ENCODE measurements at regions not wholly inside any gene's neighbourhood (a gene's known extent, or its start where the extent isn't known, plus 50 kb on each side); places are given as distances from the start of the nearest gene placed in this dataset.
A peak's percentile ranks its signal among the peaks of the same experiment; 100 is the strongest.

DNA sequence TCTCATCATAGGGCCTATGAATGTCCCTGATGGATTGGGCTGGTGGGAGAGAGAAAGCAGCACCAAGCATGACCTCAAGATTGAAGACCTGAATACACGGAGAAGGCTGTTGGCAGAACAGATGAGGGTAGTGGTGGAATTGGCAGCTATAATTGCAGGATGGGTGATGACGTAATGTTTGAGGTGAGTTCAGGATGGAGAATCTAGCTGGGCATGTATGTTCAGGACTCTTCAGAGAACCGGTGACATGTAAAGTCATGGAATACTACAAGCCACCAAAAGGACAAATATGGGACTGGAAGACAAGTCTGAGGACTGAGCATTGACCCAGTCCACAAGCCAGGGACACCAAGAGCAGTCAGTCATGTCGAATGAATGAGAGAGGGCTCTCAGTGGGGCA, 999.8 kb upstream of the TMEM132C start:
- DNase-seq (ENCODE audit: low read depth in 1 of 2, low spot score in 1 of 2): no peak

DNA sequence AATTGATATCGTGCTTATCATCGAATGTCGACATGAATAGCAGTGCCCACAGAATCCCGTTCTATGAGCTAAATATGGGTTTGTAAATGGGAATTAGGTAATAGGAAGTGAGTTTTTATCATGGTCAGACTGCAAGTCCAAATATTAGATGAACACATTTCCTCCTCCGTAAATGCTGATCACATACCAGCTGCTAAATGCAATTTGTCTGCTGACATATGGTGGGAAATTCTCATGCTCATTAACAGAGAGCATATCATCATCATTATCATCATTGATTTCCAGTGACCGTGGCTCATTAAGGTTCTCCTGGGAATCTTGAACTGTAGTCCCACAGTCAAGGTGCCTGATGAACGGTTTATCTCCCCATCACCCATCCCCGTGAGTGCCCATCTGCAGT, 998.8 kb upstream of the TMEM132C start:
- DNase-seq (ENCODE audit: low read depth in 1 of 2, low spot score in 1 of 2): no peak

DNA sequence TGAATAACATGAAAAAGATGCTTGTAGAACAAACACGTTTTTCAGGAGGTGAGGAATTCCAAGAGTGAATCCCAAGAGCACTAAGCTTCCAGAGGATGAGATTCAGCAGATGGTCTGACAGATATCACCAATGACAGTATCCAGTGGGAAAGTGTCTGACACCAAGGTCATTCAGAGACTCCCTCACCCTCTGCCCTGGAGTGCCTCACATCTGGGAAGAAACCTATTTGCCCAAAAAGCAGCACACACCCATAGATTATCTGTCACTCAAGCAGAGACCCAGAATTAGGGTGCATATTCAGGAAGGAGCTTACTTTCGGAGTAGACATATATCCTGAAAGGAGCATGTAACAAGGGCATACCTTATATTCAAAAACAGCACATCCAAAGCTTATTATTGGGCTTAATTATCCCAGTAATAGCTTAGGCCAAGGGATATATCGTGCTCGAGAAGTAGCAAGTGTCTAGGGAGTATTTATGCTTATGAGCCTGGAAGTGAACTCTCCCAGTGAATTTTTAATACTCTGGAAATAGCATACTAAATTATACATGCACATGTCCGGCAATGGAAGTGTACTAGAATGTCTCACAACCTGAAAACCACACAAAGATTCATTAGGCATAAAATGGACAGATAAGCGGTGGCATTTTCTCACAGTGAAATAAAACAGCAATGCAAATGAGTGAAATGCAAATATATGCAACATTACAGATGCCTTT, 998.1 kb upstream of the TMEM132C start:
- no peak for DNase-seq (ENCODE audit: low read depth in 1 of 2, low spot score in 1 of 2)

DNA sequence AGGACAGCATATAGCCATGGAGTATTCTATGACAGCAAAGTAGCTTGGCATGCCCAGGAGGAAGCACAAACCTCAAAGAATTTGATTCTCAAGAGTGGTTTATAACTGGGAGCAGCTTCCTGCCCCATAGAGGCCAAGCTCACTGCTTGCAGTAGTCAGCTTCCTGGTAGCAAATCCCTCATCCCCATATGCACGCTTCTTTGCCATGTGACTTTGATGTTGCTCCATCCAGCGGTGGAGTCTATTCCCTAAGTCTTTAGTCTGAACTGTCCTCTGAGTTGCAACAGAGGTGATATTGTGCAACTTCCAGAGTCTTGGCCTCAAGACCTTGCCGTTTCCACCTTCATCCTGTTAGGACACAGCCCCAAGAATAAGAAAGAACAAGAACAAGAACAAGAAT, 996.8 kb upstream of the TMEM132C start:
- DNase-seq (ENCODE audit: low read depth in 1 of 2, low spot score in 1 of 2): no peak

DNA sequence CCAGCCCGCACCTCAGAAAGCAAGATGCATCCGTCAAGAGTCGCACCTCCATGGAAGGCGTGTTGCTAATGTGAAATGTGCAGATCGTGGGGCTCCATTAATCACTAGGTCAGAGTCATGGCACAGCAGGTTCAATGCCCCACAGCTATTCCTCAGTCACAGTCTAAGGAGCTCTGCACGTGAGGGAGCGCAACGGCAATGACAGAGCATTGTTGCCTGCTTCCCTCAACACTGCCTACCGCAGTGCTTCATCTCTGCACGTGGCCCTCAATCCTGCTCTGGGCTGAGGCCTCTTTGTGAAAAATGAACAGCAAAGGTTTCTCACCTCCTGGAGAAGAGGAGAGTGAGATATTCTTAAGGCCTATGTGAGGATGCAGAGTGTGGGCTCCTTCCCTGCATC, 995.2 kb upstream of the TMEM132C start:
- DNase-seq (ENCODE audit: low read depth in 1 of 2, low spot score in 1 of 2): no peak

DNA sequence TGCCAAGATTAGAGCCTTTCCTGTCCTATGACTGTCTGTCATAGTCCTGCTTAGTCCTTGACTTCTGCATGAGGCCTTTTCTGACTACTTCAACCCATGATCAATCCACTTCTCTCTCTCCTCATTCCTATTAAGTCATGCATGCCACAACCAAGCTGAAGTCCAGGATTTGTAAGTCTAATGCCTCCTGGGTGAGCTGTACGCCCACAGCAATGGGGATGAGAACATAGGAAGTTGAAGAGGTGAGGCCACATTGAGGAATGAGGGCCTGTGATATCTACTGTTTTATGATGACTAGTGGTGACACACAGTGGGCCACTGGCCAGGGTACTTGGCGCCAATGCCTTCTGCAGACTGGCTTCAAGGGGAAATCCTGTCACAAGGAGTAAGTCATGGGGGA, 994.1 kb upstream of the TMEM132C start:
- no peak for DNase-seq (ENCODE audit: low read depth in 1 of 2, low spot score in 1 of 2)

DNA sequence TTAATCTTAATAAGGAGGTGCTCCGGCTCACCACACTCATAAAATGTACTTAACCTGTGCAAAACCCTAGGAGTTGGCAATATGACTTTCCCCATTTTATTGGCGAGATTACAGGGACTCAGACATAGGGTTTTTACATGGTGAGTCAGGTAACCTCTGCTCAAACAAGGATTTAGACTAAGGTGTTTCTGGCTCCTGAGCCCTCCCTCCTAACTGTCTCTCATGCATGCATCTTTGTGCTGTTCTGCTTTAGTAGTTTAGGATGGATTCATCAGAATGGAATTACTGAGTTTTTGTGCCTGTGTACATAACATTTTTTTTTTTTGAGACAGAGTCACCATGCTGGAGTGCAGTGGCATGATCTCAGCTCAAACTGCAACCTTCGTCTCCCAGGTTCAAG, 993.3 kb upstream of the TMEM132C start:
- no peak for DNase-seq (ENCODE audit: low read depth in 1 of 2, low spot score in 1 of 2)

DNA sequence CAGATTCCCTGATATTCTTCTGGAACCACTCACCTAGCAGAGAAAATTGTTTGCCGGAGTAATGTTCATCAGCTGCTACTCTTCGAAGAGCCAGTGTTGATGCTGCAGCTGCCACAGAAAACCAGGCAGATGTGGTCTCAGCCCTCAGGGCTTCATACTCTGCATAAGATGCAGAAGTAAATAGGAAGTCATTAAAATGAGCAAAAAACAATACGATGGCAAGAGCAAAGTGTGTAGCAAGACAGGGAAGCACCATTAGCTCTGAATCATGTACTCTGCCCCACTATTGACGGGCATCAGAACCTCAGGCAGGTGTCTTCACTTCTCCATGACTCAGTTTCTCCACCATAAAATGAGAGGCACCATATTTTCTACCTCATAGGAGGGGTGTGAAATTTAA, 991.6 kb upstream of the TMEM132C start:
- no peak for DNase-seq (ENCODE audit: low read depth in 1 of 2, low spot score in 1 of 2)

DNA sequence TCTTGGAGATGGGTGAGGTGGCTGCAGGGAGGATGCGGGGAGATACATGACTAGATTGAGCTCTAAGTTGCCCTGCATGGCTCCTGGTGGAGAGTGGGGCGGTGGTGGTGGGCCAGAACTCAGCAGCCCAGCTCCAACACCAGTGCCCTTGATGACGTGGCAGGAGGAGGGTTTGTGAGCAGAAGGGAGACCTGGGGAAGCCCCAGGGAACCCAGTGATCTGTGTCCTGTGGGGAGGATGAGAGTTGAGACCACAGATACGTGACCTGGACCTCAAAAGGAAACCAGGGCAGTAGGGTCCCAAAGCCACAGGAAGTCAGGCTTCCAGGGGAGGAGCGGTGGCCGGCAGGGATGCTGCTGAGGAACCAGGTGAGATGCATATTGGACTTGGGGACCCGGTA, 989.1 kb upstream of the TMEM132C start:
- no peak for DNase-seq (ENCODE audit: low read depth in 1 of 2, low spot score in 1 of 2)

DNA sequence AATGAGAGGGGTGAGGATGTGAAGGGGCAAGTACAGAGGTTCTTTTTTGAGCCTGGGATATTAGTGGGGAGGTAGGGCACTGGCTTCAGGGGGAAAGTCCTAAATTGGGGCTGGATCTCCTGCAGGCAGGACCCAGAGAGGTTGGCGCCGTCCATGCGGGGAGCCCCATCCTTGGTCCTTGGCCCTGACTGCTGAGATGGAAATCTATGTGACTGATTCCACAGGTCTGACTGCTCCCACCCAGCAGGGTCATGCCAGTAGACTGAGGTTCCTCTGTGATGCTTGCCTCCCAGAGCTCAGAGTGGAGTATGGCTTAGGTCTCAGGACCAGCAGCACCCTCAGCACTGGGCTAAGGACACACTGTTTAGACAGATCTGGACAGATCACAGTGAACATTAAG, 988.6 kb upstream of the TMEM132C start:
- no peak for DNase-seq (ENCODE audit: low read depth in 1 of 2, low spot score in 1 of 2)

DNA sequence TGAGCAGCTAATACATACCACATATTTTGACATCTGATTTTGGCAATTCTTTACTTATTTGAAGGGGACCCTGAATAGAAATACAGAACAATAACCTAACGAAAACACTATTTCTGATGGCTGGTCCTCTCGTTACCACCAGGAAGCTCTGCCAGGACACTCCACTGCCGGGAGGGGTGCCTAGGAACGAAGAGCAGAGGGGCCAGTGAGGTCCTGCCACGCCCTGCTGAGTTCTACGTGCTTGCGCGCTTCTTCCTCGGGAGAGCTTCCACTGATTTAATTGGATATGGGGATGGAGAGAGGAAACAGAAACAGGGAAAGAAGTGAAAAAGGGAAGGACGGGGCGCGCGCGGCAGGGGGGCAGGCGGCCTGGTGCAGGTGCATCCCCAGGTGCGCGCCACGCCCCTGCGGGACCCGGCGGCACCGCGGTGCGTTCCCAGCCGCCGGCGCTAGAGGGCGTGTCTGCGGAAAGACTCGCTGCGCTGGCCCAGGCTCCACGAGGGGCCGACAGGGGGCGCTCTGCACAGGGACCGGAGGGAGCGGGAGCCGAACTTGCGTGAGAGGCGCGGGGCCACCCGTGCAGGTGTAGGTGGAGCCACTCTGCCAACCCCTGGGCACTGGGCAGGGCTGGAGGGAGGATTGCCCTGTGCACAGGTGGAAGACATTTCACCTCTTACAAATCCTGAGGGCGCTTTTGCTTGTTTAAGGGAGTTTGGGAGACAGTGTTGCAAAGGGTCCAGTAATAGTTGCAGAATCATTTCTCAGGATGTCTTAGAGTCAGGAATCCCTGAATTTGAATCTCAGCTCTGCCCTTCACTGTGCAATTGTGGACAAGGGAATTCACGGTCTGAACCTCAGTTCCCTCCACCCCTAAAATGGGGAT, 986.3 kb upstream of the TMEM132C start:
- peak; percentile 12 to 57 for DNase-seq (ENCODE audit: low read depth in 1 of 2, low spot score in 1 of 2)

DNA sequence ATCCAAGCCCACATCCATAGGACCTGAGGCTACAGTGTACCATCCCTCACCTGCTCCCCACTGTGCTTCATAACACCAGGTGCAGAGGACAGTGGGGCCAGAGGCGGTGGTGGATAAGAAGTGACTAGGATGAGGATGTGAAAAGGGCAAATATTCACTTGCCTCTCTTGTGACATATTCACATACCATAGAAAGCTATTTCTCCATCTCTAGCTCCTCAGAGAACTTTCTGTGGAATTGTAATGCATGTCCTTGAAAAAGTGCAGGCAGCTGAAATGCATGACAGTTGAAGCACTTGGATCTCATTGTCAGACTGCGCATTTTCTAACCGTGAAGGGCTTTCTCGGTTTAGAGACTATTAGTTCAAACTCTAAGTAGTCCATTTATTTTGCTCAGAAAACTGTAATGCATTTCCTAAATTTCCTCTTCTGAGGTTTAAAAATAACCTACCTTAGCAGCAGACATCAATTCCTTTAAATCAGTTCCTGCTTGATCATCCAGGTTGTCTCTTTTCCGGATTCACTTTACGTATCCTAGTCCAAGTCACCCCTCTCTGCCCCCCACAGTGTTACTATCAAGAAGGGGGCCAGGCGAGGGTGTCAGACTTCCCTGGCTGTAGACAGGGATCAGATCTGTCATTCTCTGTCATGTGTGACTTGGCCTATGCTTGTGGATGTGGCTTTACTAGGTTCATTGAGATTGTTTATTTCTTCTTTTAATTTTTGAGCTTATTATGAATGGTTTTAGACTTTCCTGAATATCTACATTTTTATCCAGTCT, 984.0 kb upstream of the TMEM132C start:
- DNase-seq (ENCODE audit: low read depth in 1 of 2, low spot score in 1 of 2): no peak

DNA sequence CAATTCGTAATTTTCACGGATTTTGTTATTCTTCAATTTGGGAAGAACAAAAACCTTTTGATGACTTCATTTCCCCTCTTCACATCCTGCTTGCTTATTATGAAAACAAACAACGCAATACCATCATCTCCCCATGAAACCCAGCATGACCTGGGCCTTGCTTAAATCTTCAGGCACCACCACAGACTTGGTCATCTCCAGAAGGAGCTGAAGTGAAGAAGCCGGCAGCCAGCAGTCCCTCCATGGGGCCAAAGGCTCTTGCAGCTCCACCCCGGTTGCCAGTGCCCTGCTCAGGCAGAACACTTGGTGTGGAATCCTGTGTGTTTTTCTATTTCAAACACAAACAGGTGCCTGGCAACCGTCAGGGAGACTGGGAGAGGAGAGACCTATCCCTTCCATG, 982.9 kb upstream of the TMEM132C start:
- no peak for DNase-seq (ENCODE audit: low read depth in 1 of 2, low spot score in 1 of 2)

DNA sequence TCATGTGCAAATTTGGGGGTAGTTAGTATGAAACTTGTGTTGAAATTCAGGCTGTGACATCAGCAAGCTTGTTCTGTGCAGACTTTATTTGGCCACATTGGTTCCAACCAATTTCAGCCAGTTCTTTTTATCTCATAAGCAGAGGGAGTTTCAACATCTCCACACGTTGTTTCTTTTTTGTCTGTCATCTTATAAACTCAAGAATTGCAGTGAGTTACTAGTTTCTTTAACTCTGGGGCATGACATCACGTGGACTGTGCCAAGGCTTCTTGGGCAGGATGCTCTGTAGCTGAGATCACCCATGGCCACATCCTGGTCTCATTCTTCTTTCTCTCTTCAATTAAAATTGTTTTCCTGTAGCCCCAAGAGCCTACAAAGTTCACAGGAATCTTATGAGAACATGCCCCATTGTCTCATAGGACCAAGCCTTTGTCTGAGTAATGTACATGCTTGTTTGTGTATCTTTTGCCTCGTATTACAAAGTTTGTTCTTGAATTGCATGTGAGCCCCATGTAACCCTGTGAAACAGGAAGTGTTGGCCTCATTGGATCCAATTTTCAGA, 982.0 kb upstream of the TMEM132C start:
- DNase-seq (ENCODE audit: low read depth in 1 of 2, low spot score in 1 of 2): no peak

DNA sequence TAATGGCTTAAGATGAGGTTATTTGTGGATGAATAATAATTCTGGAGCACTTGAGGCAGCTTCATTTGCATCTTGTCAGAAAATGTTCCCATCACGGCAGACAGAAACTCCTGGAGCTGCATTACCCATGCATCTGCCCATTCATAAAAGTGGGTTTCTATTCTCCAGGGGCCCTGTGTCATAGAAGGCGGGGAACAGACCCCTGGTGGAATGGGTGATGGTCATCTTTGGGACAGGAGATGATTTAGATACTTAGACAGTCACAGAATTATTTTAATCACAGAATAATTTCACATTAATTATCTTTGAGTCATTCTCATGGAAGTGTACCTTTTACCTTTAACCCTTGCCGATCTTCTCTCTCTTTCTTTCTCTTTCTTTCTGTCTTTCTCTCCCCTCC, 980.7 kb upstream of the TMEM132C start:
- DNase-seq (ENCODE audit: low read depth in 1 of 2, low spot score in 1 of 2): no peak

DNA sequence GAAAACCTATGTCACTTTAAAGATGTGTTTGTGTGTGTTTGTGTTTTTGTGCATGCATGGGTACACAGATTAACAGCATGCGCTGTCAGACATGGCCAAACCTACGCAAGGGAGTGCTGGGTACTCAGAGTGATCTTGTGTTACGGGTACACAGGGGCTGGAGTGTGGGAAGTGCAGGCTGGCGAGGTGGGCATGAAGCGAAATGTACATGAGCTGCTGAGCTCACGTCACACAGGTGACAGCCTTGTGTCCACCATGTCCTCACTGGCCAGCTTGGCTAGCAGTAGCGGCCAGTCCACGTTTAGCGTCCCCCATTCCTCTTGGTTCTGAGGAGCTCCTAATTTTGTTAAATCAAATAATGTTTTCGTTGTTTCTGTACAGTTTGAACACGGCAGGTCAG, 979.7 kb upstream of the TMEM132C start:
- no peak for DNase-seq (ENCODE audit: low read depth in 1 of 2, low spot score in 1 of 2)

DNA sequence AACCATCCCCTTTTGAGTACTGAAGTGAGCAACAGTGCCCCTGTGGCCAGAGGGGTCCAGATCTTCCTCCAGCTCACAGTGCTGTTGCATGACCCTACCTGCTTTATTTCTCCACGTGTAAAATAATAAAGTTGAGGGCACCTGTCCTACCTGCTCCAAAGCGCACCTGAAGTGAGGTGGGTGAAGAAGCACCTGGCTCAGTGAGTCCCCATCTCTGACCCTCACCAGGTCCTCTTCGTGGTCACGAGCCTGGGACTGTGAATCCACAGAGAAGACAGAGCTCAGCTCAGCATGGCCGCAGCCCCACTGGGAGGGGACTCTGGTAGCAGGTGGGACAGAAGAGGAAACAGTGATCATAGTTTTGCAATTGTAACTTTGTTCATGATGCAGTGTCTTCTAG, 976.7 kb upstream of the TMEM132C start:
- no peak for DNase-seq (ENCODE audit: low read depth in 1 of 2, low spot score in 1 of 2)

DNA sequence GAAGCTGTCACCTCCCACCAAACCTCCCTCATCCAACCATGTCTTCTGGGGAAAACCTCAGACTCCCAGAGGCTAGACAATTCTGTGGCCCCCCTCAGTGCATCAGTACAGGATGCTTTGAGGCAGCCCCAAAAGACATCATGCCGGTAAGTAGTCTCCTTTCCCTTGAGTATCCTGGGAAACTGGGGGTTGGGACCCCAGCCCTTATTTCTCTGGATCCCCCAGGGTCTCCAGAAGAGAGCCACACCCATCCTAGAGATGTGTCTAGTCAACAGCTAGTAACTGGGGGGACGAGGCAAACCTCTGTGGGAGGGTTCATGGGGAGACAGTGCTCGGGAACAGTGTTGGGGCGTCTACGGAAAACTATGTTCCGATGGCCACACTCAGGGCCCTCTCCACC, 974.2 kb upstream of the TMEM132C start:
- DNase-seq (ENCODE audit: low read depth in 1 of 2, low spot score in 1 of 2): no peak

DNA sequence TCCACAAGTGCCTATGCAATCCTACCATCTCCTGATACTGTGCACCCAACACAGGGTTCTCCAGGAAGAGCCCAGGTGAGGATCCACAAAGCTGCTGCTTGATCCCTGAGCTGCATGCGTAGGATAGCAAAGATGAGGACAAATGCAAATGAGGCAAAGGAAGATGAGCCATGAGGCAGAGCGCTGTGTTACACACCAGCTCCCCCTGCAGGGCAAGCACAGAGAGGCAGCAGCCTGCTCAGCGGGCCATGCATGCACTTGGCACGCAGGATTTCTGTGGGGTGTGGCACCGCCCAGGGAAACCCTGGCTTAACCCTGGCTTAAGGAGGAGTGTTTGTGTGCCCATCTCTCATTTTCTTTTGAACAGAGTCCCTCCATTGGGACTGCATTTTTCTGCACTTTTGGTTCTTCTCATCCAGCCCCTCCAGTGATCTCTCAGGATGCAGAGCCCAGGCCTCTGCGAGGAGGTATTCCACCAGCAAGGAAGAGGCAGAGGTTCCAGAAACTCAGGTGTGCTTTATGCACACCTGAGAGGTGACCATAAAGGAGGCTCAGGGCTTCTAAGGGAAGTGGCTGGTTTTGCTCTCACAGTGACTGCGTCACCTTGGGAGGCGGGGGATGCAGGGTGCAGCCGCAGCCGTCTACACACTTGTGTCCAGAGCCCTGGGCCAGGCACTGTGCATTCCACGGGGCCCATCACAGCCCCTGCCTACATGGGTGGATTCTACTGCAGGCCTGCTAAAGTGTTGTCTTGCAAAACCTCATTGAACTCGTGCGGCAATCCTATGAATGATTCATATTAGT, 973.3 kb upstream of the TMEM132C start:
- peak in 1 of 2 donors; percentile 25 for DNase-seq (ENCODE audit: low read depth in 1 of 2, low spot score in 1 of 2)

DNA sequence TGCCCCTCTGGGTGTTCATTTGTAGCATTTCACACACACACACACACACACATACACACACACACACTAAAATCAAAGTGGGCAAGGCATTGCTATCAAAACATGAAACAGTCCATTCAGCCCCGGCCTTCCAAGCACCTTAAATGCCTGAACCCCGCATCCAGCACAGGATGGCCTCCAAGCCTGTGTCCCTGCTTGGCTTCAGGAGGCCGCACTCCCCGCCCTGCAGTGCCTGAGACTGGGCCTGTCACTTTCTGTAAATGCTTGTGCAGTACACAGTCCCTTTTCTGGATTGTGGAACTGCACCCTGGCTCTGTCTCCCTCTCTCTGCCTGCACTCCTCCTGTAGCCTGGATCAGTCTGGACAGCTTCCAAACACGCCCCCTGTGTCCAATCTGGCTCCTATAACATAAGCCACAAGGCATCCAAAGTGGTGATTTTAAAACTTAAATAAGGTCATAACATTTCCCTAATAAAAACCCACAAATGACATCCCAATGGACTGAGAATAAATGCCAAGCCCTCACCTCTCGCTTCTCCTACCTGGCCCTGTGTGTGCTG, 972.2 kb upstream of the TMEM132C start:
- no peak for DNase-seq (ENCODE audit: low read depth in 1 of 2, low spot score in 1 of 2)
